ENCODE measurements at regions not wholly inside any gene's neighbourhood (a gene's known extent, or its start where the extent isn't known, plus 50 kb on each side); places are given as distances from the start of the nearest gene placed in this dataset.

GRCh38 chr11:23480736-23481135 is 620.5 kb upstream of the CCDC179 start:
- no peak for TF ChIP-seq EZH2 (IDR thresholded peaks at IDR 0.05; ENCODE audit: low read depth)
- no peak for TF ChIP-seq CTCF (conservative IDR thresholded peaks at IDR 0.05)

All from PC-9 (cell line).